GM12878 (cell line): ENCODE measurements at regions not wholly inside any gene's neighbourhood (a gene's known extent, or its start where the extent isn't known, plus 50 kb on each side); places are given as distances from the start of the nearest gene placed in this dataset.

Experiments
- ATAC-seq: fragments of 200-7000 bp; cut with Tn5 transposase; 3 replicates; pipeline ENCODE4 v1.9.1; 2020; ENCODE audit warnings: mild to moderate bottlenecking, moderate library complexity
- BruUV-seq: library from RNA; stranded (reverse); fragments of 400-500 nt; replicated peaks from 2 replicates; lab custom pipeline; 2021; lab: Mats Ljungman, UMichigan
- CTCF ChIA-PET: fragments of 300-600 bp; sonication (Branson Sonifier 250); formaldehyde crosslinking; extraction: SDS; loops from one replicate; lab custom pipeline; 2021; ENCODE audit warnings: inconsistent platforms; lab: Yijun Ruan, JAX
- POLR2A ChIA-PET: fragments of 350-600 bp; formaldehyde crosslinking; extraction: SDS; loops from one replicate; lab custom pipeline; 2021; ENCODE audit warnings: inconsistent platforms; lab: Charles Lee
- RAD21 ChIA-PET: fragments of 300-600 bp; sonication (Branson Sonifier 250); formaldehyde crosslinking; loops from one replicate; lab custom pipeline; 2023; ENCODE audit warnings: antibody characterized with exemption; ENCODE audit not compliant: unreplicated experiment; lab: Charles Lee
- SMC1A ChIA-PET: fragments of 300-600 bp; sonication (Branson Sonifier 250); formaldehyde crosslinking; loops from one replicate; lab custom pipeline; 2023; ENCODE audit not compliant: unreplicated experiment, uncharacterized antibody; lab: Charles Lee
- DNase-seq: peaks from one replicate; pipeline ENCODE4 v3.0.0-alpha.2; 2011; ENCODE audit warnings: low read depth, low spot score
- FAIRE-seq: peaks from 3 replicates; lab custom pipeline; 2011; peaks lifted over from hg19 to GRCh38; lab: Jason Lieb, UNC
- H2AFZ ChIP-seq: 2 replicates; pipeline ENCODE4 v1.6.0; 2011; ENCODE audit warnings: low read depth, low read length, control low read depth; ENCODE audit not compliant: control insufficient read depth
- H3K27ac ChIP-seq: 2 replicates; pipeline ENCODE4 v1.5.1; 2011; ENCODE audit warnings: control low read depth; ENCODE audit not compliant: control insufficient read depth, insufficient read depth
- H3K27me3 ChIP-seq, 2 experiments: replicated peaks in 1 of 2; 2 replicates each; pipeline versions ENCODE4 v1.6.0 to v1.6.1; 2011; ENCODE audit warnings: low read length in 1 of 2; ENCODE audit not compliant: control insufficient read depth in 2 of 2, insufficient read depth in 2 of 2
- H3K36me3 ChIP-seq, 2 experiments: 2 replicates each; pipeline ENCODE4 v1.5.1; 2011; ENCODE audit warnings: low read length in 1 of 2; ENCODE audit not compliant: control insufficient read depth in 2 of 2, insufficient read depth in 2 of 2
- H3K4me1 ChIP-seq: 2 replicates; pipeline ENCODE4 v1.6.1; 2011; ENCODE audit warnings: mild to moderate bottlenecking, low read length, moderate library complexity, mixed read lengths; ENCODE audit not compliant: control insufficient read depth, insufficient read depth
- H3K4me2 ChIP-seq: 2 replicates; pipeline ENCODE4 v1.6.0; 2011; ENCODE audit warnings: control low read depth; ENCODE audit not compliant: control insufficient read depth, insufficient read depth
- H3K4me3 ChIP-seq: fragments of 200-600 bp; sonication (generic); 2 replicates; pipeline ENCODE4 v1.5.1; 2016
- H3K79me2 ChIP-seq: 2 replicates; pipeline ENCODE4 v1.6.0; 2011; ENCODE audit warnings: low read length; ENCODE audit not compliant: control insufficient read depth, insufficient read depth
- H3K9ac ChIP-seq: 2 replicates; pipeline ENCODE4 v1.8.0; 2011; ENCODE audit warnings: low read length, control low read depth, mixed read lengths; ENCODE audit not compliant: control insufficient read depth, insufficient read depth
- H3K9me3 ChIP-seq: replicated peaks from 3 replicates; pipeline ENCODE4 v1.5.1; 2011; ENCODE audit warnings: mild to moderate bottlenecking, low read length; ENCODE audit not compliant: control insufficient read depth, insufficient read depth
- H4K20me1 ChIP-seq: 2 replicates; pipeline ENCODE4 v1.6.0; 2011; ENCODE audit not compliant: control insufficient read depth, insufficient read depth
- ATF2 ChIP-seq: IDR thresholded peaks from 2 replicates; pipeline ENCODE4 v1.6.1; 2012; ENCODE audit warnings: low read length, inconsistent platforms
- ATF3 ChIP-seq: IDR thresholded peaks from 2 replicates; pipeline ENCODE4 v1.6.1; 2011; ENCODE audit warnings: low read depth, mild to moderate bottlenecking, low read length, moderate library complexity, borderline replicate concordance; ENCODE audit errors: extremely low read depth
- CHD1 ChIP-seq: IDR thresholded peaks from 2 replicates; pipeline ENCODE4 v1.6.1; 2012; ENCODE audit warnings: low read depth, low read length, improper control_type of control experiment
- E2F8 ChIP-seq: fragments of 450-650 bp; IDR thresholded peaks from 2 replicates; pipeline ENCODE4 v1.6.1; 2018; ENCODE audit warnings: mild to moderate bottlenecking, low read depth, moderate library complexity; ENCODE audit not compliant: partially characterized antibody
- FOS ChIP-seq: IDR thresholded peaks from 3 replicates; pipeline ENCODE4 v1.6.1; 2011; ENCODE audit warnings: borderline replicate concordance; ENCODE audit not compliant: insufficient read length; ENCODE audit errors: extremely low read depth
- FOXM1 ChIP-seq: IDR thresholded peaks from 2 replicates; pipeline ENCODE4 v1.6.1; 2012; ENCODE audit warnings: low read depth, mild to moderate bottlenecking, inconsistent platforms, low read length, moderate library complexity
- KDM1A ChIP-seq: fragments of 200-600 bp; sonication (generic); IDR thresholded peaks from 2 replicates; pipeline ENCODE4 v1.6.1; 2016; ENCODE audit warnings: borderline replicate concordance
- MYC ChIP-seq: IDR thresholded peaks from 2 replicates; pipeline ENCODE4 v1.6.1; 2011; ENCODE audit warnings: mild to moderate bottlenecking, low read length, moderate library complexity, inconsistent platforms; ENCODE audit not compliant: insufficient read depth, insufficient replicate concordance, insufficient read length, severe bottlenecking
- NKRF ChIP-seq: fragments of 450-650 bp; conservative IDR thresholded peaks from 2 replicates; pipeline ENCODE4 v1.6.1; 2017; ENCODE audit warnings: mild to moderate bottlenecking, moderate library complexity
- PBX3 ChIP-seq: IDR thresholded peaks from 2 replicates; pipeline ENCODE4 v1.6.1; 2011; ENCODE audit warnings: mild to moderate bottlenecking, low read depth, low read length, moderate library complexity; ENCODE audit not compliant: insufficient replicate concordance
- POU2F2 ChIP-seq: IDR thresholded peaks from 3 replicates; pipeline ENCODE4 v1.6.1; 2011; ENCODE audit warnings: low read depth, mild to moderate bottlenecking, low read length, borderline replicate concordance
- RB1 ChIP-seq: fragments of 450-650 bp; formaldehyde crosslinking; IDR thresholded peaks from 2 replicates; pipeline ENCODE4 v1.6.1; 2017; ENCODE audit warnings: mild to moderate bottlenecking, borderline replicate concordance
- RCOR1 ChIP-seq: conservative IDR thresholded peaks from 2 replicates; pipeline ENCODE4 v1.6.1; 2012; ENCODE audit warnings: low read depth, low read length, improper control_type of control experiment
- SMARCA5 ChIP-seq: fragments of 450-650 bp; IDR thresholded peaks from 2 replicates; pipeline ENCODE4 v1.6.1; 2017; ENCODE audit warnings: mild to moderate bottlenecking
- SREBF1 ChIP-seq: IDR thresholded peaks from 2 replicates; pipeline ENCODE4 v1.6.1; 2012; ENCODE audit warnings: mild to moderate bottlenecking, low read length
- TAF1 ChIP-seq: IDR thresholded peaks from 2 replicates; pipeline ENCODE4 v1.6.1; 2011; ENCODE audit warnings: mild to moderate bottlenecking, low read depth, low read length, borderline replicate concordance
- ZBED1 ChIP-seq: IDR thresholded peaks from 2 replicates; pipeline ENCODE4 v1.6.1; 2016; ENCODE audit warnings: borderline replicate concordance
- ZSCAN29 ChIP-seq: fragments of 450-650 bp; IDR thresholded peaks from 2 replicates; pipeline ENCODE4 v1.6.1; 2017; ENCODE audit warnings: mild to moderate bottlenecking, moderate library complexity
- WGBS: methylation state at CpG from one replicate; pipeline ENCODE4 v1.1.6; 2016; ENCODE audit warnings: low lambda C conversion rate; ENCODE audit not compliant: insufficient replicate concordance, insufficient coverage; ENCODE audit errors: missing lambda C conversion rate; 5-methylcytosine and 5-hydroxymethylcytosine counted together
- in situ Hi-C: fragments of 300-500 bp; cut with MboI; formaldehyde crosslinking; loops from 9 replicates; pipeline ENCODE4 v1.14.3; 2018; ENCODE audit warnings: mixed read lengths
- intact Hi-C: fragments of 100-400 bp; cut with micrococcal nuclease; formaldehyde crosslinking; loops from one replicate; pipeline ENCODE4 v1.14.2; 2022; ENCODE audit not compliant: unreplicated experiment

- Histone ChIP-seq H3K4me1 (no peaks in the 10 kb centered on the region), H3K27me3 (no peaks in the 10 kb centered on the region), H3K9ac (no peak overlapping the region), H2AFZ (no peak overlapping the region), H3K9me3 (no peaks in the 10 kb centered on the region), H3K27ac (no peak overlapping the region), H3K4me3 (no peak overlapping the region), H4K20me1 (no peaks in the 10 kb centered on the region), H3K36me3 (no peaks in the 10 kb centered on the region), H3K79me2 (no peaks in the 10 kb centered on the region), H3K4me2 (no peak overlapping the region)
- ChIA-PET SMC1A (interaction anchor here (1.2 kb wide), 1 partner anchor 31 kb away, joined by 3 read pairs; no protein-coding TSS in a partner anchor), RAD21 (interaction anchor here (1.0 kb wide), 1 partner anchor 28 kb away, joined by 3 read pairs; no protein-coding TSS in a partner anchor), POLR2A (no interaction called here), CTCF (no interaction called here)
- intact Hi-C loops = no loop called here
- ATAC-seq = no peak
- BruUV-seq = no TSS peak
- in situ Hi-C loops = no loop called here
- 0% methylated on average over 2 of the region's 2 CpGs for WGBS
- no peak for DNase-seq
- FAIRE-seq = no peak
- TF ChIP-seq ZSCAN29 = no peak
- no peak for TF ChIP-seq TAF1
- TF ChIP-seq ATF2 = no peak
- no peak for TF ChIP-seq RB1
- no peak for TF ChIP-seq RCOR1
- TF ChIP-seq ZBED1 = no peak
- no peak for TF ChIP-seq FOXM1
- TF ChIP-seq POU2F2 = no peak
- no peak for TF ChIP-seq NKRF
- TF ChIP-seq KDM1A = no peak
- TF ChIP-seq ATF3 = no peak
- no peak for TF ChIP-seq E2F8
- no peak for TF ChIP-seq FOS
- TF ChIP-seq MYC = no peak
- no peak for TF ChIP-seq SMARCA5
- no peak for TF ChIP-seq PBX3
- no peak for TF ChIP-seq SREBF1
- TF ChIP-seq CHD1 = no peak
Measured at GRCh38 chr21:23394458-23394857, 2212.8 kb downstream of the MRPL39 start.
